Fibroblast of skin of right biceps (primary cell): ENCODE measurements at regions not wholly inside any gene's neighbourhood (a gene's known extent, or its start where the extent isn't known, plus 50 kb on each side); places are given as distances from the start of the nearest gene placed in this dataset.

Experiments used
- DNase-seq: peaks from one replicate; pipeline ENCODE4 v3.0.0-alpha.2; 2013

- DNase-seq = no peak
These were observed 55.7 kb upstream of the OR5AN1 start for GRCh38 chr11:59302991-59303390.

- DNase-seq = no peak
These were observed 63.3 kb upstream of the OR5AN1 start for GRCh38 chr11:59295435-59295834.

GRCh38 chr11:59292611-59293010 is 66.1 kb upstream of the OR5AN1 start:
- DNase-seq = no peak

- no peak for DNase-seq
These were observed 67.5 kb upstream of the OR5AN1 start for GRCh38 chr11:59291228-59291627.

- no peak for DNase-seq
These were observed 69.1 kb upstream of the OR5AN1 start for GRCh38 chr11:59289356-59290181.

- DNase-seq = no peak
These were observed 72.9 kb upstream of the OR5AN1 start for GRCh38 chr11:59285716-59286260.

- DNase-seq = no peak
These were observed 72.0 kb upstream of the MPEG1 start for GRCh38 chr11:59284773-59285129.

- DNase-seq = peak; percentile 36
These were observed 71.4 kb upstream of the MPEG1 start for GRCh38 chr11:59283825-59284772.

GRCh38 chr11:59283311-59283710 is 70.6 kb upstream of the MPEG1 start:
- DNase-seq = no peak

GRCh38 chr11:59281177-59281576 is 68.5 kb upstream of the MPEG1 start:
- no peak for DNase-seq

- no peak for DNase-seq
These were observed 60.7 kb upstream of the MPEG1 start for GRCh38 chr11:59273373-59273841.

- no peak for DNase-seq
These were observed 60.1 kb upstream of the MPEG1 start for GRCh38 chr11:59272771-59273372.

- no peak for DNase-seq
These were observed 59.1 kb upstream of the MPEG1 start for GRCh38 chr11:59271811-59272327.

- DNase-seq = no peak
These were observed 58.6 kb upstream of the MPEG1 start for GRCh38 chr11:59271247-59271755.

- no peak for DNase-seq
These were observed 55.2 kb upstream of the MPEG1 start for GRCh38 chr11:59267736-59268475.

GRCh38 chr11:59267196-59267595 is 54.5 kb upstream of the MPEG1 start:
- DNase-seq = no peak

GRCh38 chr11:59266491-59266890 is 53.8 kb upstream of the MPEG1 start:
- no peak for DNase-seq

GRCh38 chr11:59265735-59266134 is 53.0 kb upstream of the MPEG1 start:
- no peak for DNase-seq

- no peak for DNase-seq
These were observed 52.0 kb upstream of the MPEG1 start for GRCh38 chr11:59264736-59265135.

GRCh38 chr11:59263225-59263894 is 50.6 kb upstream of the MPEG1 start:
- no peak for DNase-seq
